Coronary artery (tissue), 2 donors: ENCODE measurements at regions not wholly inside any gene's neighbourhood (a gene's known extent, or its start where the extent isn't known, plus 50 kb on each side); places are given as distances from the start of the nearest gene placed in this dataset.

Source experiments
- DNase-seq: peaks from one replicate; pipeline ENCODE4 v3.0.0-alpha.2; 2017; ENCODE audit warnings: low spot score
- H3K27ac ChIP-seq, 2 donors: fragments of 200-600 bp; sonication (generic); one replicate each; pipeline ENCODE4 v1.5.1; 2016 to 2019
- H3K4me3 ChIP-seq: fragments of 200-600 bp; sonication (generic); 2 replicates; pipeline ENCODE4 v1.5.1; 2016; ENCODE audit warnings: mild to moderate bottlenecking, moderate library complexity
- CTCF ChIP-seq: fragments of 200-600 bp; sonication (generic); IDR thresholded peaks from one replicate; pipeline ENCODE4 v1.5.1; 2019; ENCODE audit warnings: antibody characterized with exemption

- TF ChIP-seq CTCF: no peak
- DNase-seq: no peak
- Histone ChIP-seq H3K27ac (no peak overlapping the region), H3K4me3 (no peak overlapping the region)
Measured at GRCh38 chr2:184203661-184204060, 394.7 kb upstream of the ZNF804A start.

- DNase-seq: no peak
- Histone ChIP-seq H3K4me3 (no peak overlapping the region), H3K27ac (no peak overlapping the region)
- no peak for TF ChIP-seq CTCF
Measured at GRCh38 chr2:184205048-184205596, 393.2 kb upstream of the ZNF804A start.

- Histone ChIP-seq H3K4me3 (no peak overlapping the region), H3K27ac (no peak overlapping the region)
- DNase-seq: no peak
- no peak for TF ChIP-seq CTCF
Measured at GRCh38 chr2:184206045-184206444, 392.3 kb upstream of the ZNF804A start.

GRCh38 chr2:184210329-184210728 lies 388.0 kb upstream of the ZNF804A start:
- H3K4me3 ChIP-seq: no peak overlapping the region
- no peak for TF ChIP-seq CTCF
- H3K27ac ChIP-seq: no peak overlapping the region
- DNase-seq: no peak

GRCh38 chr2:184215745-184216144 lies 382.6 kb upstream of the ZNF804A start:
- no peak for TF ChIP-seq CTCF
- DNase-seq: no peak
- H3K4me3 ChIP-seq: no peak overlapping the region
- H3K27ac ChIP-seq: no peak overlapping the region

- no peak overlapping the region for H3K4me3 ChIP-seq
- no peak for DNase-seq
Measured at GRCh38 chr2:184256611-184257010, 341.7 kb upstream of the ZNF804A start.

More at GRCh38 chr2:184256611-184257010, 341.7 kb upstream of the ZNF804A start:
- H3K27ac ChIP-seq: no peak overlapping the region
- no peak for TF ChIP-seq CTCF
